HG03520 (cell line): ENCODE measurements at regions not wholly inside any gene's neighbourhood (a gene's known extent, or its start where the extent isn't known, plus 50 kb on each side); places are given as distances from the start of the nearest gene placed in this dataset.

Source experiments
- ATAC-seq: cut with Tn5 transposase; IDR thresholded peaks from one replicate; pipeline ENCODE4 v1.9.1; 2021; ENCODE audit warnings: mild to moderate bottlenecking, moderate library complexity; ENCODE audit not compliant: unreplicated experiment

GRCh38 chr13:106243011-106243565, 292.4 kb downstream of the EFNB2 start:
- no peak for ATAC-seq

GRCh38 chr13:106241974-106242953, 293.2 kb downstream of the EFNB2 start:
- ATAC-seq, result no peak

- ATAC-seq, result no peak
Measured at GRCh38 chr13:106238690-106239089, 296.8 kb downstream of the EFNB2 start.

- no peak for ATAC-seq
Measured at GRCh38 chr13:106234636-106235035, 300.8 kb downstream of the EFNB2 start.

- ATAC-seq, result no peak
Measured at GRCh38 chr13:106233134-106233735, 302.2 kb downstream of the EFNB2 start.

- ATAC-seq, result no peak
Measured at GRCh38 chr13:106232681-106233080, 302.8 kb downstream of the EFNB2 start.

GRCh38 chr13:106230450-106230849, 305.0 kb downstream of the EFNB2 start:
- no peak for ATAC-seq

GRCh38 chr13:106225126-106225525, 310.3 kb downstream of the EFNB2 start:
- ATAC-seq, result no peak

GRCh38 chr13:106220211-106220610, 315.3 kb downstream of the EFNB2 start:
- ATAC-seq, result no peak

GRCh38 chr13:106213028-106213757, 322.3 kb downstream of the EFNB2 start:
- no peak for ATAC-seq

GRCh38 chr13:106212386-106213010, 323.0 kb downstream of the EFNB2 start:
- no peak for ATAC-seq

GRCh38 chr13:106210324-106210723, 325.1 kb downstream of the EFNB2 start:
- no peak for ATAC-seq

- ATAC-seq, result no peak
Measured at GRCh38 chr13:106205871-106206270, 329.6 kb downstream of the EFNB2 start.

- no peak for ATAC-seq
Measured at GRCh38 chr13:106197496-106197895, 338.0 kb downstream of the EFNB2 start.

GRCh38 chr13:106187501-106188095, 347.9 kb downstream of the EFNB2 start:
- ATAC-seq, result no peak

- no peak for ATAC-seq
Measured at GRCh38 chr13:106187101-106187500, 348.4 kb downstream of the EFNB2 start.

GRCh38 chr13:106186366-106187030, 349.0 kb downstream of the EFNB2 start:
- ATAC-seq, result no peak

- ATAC-seq, result no peak
Measured at GRCh38 chr13:106184790-106185189, 350.7 kb downstream of the EFNB2 start.

GRCh38 chr13:106183410-106184065, 351.9 kb downstream of the EFNB2 start:
- no peak for ATAC-seq
